ENCODE measurements at regions not wholly inside any gene's neighbourhood (a gene's known extent, or its start where the extent isn't known, plus 50 kb on each side); places are given as distances from the start of the nearest gene placed in this dataset.
"Not testable (repeated sequence)": the region's sequence is repeated elsewhere in the genome, so short reads cannot be mapped to it uniquely, and the experiment has no call there.

DNA sequence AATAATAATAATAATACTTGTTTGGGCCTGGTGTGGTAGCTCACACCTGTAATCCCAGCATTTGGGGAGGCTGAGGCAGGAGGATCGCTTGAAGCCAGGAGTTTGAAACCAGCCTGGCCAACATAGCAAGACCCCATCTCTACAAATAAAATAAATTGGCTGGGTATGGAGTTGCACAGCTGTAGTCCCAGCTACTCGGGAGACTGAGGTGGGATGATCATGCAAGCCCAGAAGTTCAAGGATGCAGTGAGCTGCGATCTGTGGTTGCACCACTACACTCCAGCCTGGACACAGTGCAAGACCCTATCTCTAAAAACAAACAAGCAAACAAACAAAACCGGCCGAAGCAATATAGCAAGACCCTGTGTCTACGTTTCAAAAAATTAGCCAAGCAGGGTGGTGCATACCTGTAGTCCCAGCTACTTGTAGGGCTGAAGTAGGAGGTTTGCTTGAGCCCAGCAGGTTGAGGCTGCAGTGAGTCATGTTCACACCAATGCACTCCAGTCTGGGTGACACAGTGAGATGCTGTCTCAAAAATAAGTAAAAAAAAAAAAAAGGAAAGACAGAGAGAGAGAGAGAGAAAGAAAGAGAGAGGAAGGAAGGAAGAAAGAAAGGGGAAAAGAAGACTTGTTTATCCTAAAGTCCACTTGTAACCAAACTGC lies 85.6 kb upstream of the KDM7A start:
- Histone ChIP-seq H3K4me3 (no peak overlapping the region), H3K27ac (no peak overlapping the region), H3K9me3 (no peaks in the 10 kb centered on the region), H3K27me3 (peaks cover 3% of the 10 kb centered on the region), H3K36me3 (no peaks in the 10 kb centered on the region), H3K4me1 (no peaks in the 10 kb centered on the region)
- no peak for DNase-seq (ENCODE audit: low spot score in 2 of 2)
- WGBS = 94% methylated on average over 6 of the region's 6 CpGs
- no peak for TF ChIP-seq EP300 (IDR thresholded peaks at IDR 0.05)
- no peak for TF ChIP-seq POLR2AphosphoS5 (IDR thresholded peaks at IDR 0.05)
- no peak for TF ChIP-seq POLR2A (IDR thresholded peaks at IDR 0.05)
- TF ChIP-seq CTCF (IDR thresholded peaks at IDR 0.05) = no peak

GRCh38 chr7:140261522-140261921 lies 84.7 kb upstream of the KDM7A start:
- H3K27me3 ChIP-seq = peaks cover 3% of the 10 kb centered on the region
- no peaks in the 10 kb centered on the region for H3K9me3 ChIP-seq
- no peak overlapping the region for H3K27ac ChIP-seq
- DNase-seq (ENCODE audit: low spot score in 2 of 2) = no peak
- H3K4me1 ChIP-seq = no peaks in the 10 kb centered on the region
- no peak overlapping the region for H3K4me3 ChIP-seq
- WGBS = 94% methylated on average over 1 of the region's 1 CpG
- no peak for TF ChIP-seq POLR2A (IDR thresholded peaks at IDR 0.05)
- no peak for TF ChIP-seq CTCF (IDR thresholded peaks at IDR 0.05)
- TF ChIP-seq POLR2AphosphoS5 (IDR thresholded peaks at IDR 0.05) = no peak
- TF ChIP-seq EP300 (IDR thresholded peaks at IDR 0.05) = no peak
- H3K36me3 ChIP-seq = no peaks in the 10 kb centered on the region

GRCh38 chr7:140261105-140261486 lies 84.3 kb upstream of the KDM7A start:
- 73% methylated on average over 5 of the region's 5 CpGs for WGBS
- no peak overlapping the region for H3K27ac ChIP-seq
- no peak for TF ChIP-seq EP300 (IDR thresholded peaks at IDR 0.05)
- TF ChIP-seq POLR2AphosphoS5 (IDR thresholded peaks at IDR 0.05) = no peak
- no peak for TF ChIP-seq POLR2A (IDR thresholded peaks at IDR 0.05)
- TF ChIP-seq CTCF (IDR thresholded peaks at IDR 0.05) = no peak
- H3K9me3 ChIP-seq = no peaks in the 10 kb centered on the region
- no peaks in the 10 kb centered on the region for H3K36me3 ChIP-seq
- DNase-seq (ENCODE audit: low spot score in 2 of 2) = no peak
- no peaks in the 10 kb centered on the region for H3K4me1 ChIP-seq
- no peak overlapping the region for H3K4me3 ChIP-seq
- peaks cover 3% of the 10 kb centered on the region for H3K27me3 ChIP-seq

GRCh38 chr7:140260352-140261104 lies 83.7 kb upstream of the KDM7A start:
- no peak overlapping the region for H3K27ac ChIP-seq
- no peaks in the 10 kb centered on the region for H3K4me1 ChIP-seq
- TF ChIP-seq CTCF (IDR thresholded peaks at IDR 0.05) = no peak
- no peak for DNase-seq (ENCODE audit: low spot score in 2 of 2)
- no peak overlapping the region for H3K4me3 ChIP-seq
- no peaks in the 10 kb centered on the region for H3K9me3 ChIP-seq
- WGBS = 37% methylated on average over 10 of the region's 10 CpGs
- no peaks in the 10 kb centered on the region for H3K36me3 ChIP-seq
- peaks cover 3% of the 10 kb centered on the region for H3K27me3 ChIP-seq

DNA sequence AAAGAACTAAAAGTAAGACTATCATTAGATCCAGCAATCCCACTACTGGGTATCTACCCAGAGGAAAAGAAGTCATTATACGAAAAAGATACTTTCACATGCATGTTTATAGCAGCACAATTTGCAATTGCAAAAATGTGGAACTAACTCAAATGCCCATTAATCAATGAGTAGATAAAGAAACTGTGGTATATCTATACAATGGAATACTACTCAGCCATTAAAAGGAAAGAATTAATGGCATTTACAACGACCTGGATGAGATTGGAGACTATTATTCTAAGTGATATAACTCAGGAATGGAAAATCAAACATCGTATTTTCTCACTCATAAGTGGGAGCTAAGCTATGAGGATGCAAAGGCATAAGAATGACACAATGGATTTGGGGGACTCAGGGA lies 80.5 kb upstream of the KDM7A start:
- H3K4me3 ChIP-seq; DNase-seq (ENCODE audit: low spot score in 2 of 2); H3K27me3 ChIP-seq; H3K27ac ChIP-seq; H3K36me3 ChIP-seq; H3K4me1 ChIP-seq; H3K9me3 ChIP-seq: not testable (repeated sequence)
- WGBS = 87% methylated on average over 3 of the region's 3 CpGs

DNA sequence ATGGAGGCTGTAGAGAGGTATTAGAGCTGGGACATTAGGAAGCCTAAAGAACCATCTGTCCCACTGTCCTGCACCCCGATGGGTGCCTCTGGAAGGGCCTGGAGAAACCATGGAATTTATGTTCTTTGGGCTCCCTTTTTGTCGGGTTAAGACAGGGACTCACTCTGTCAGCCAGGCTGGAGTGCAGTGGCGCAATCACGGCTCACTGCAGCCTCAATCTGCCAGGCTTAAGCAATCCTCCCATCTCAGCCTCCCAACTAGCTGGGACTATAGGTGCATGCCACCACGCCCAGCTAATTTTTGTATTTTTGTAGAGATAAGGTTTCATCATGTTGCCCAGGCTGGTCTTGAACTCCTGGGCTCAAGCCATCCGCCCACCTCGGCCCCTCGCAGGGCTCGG lies 78.2 kb upstream of the KDM7A start:
- 94% methylated on average over 9 of the region's 9 CpGs for WGBS
- not testable (repeated sequence) for H3K4me1 ChIP-seq; H3K27me3 ChIP-seq; DNase-seq (ENCODE audit: low spot score in 2 of 2); H3K36me3 ChIP-seq; H3K4me3 ChIP-seq; H3K9me3 ChIP-seq; H3K27ac ChIP-seq
